Activated CD4-positive, alpha-beta T cell treated with anti-CD3 and anti-CD28 coated beads, Interleukin-2, amount 10 ng/mL, durations not matched to agents 24 days and 14 days (primary cell): ENCODE measurements at regions not wholly inside any gene's neighbourhood (a gene's known extent, or its start where the extent isn't known, plus 50 kb on each side); places are given as distances from the start of the nearest gene placed in this dataset.
A peak's percentile ranks its signal among the peaks of the same experiment; 100 is the strongest.

Source experiments
- DNase-seq: peaks from one replicate; pipeline ENCODE4 v3.0.0; 2022
- H3K27ac Mint-ChIP-seq: one replicate; pipeline ENCODE4 v1.8.0; 2022; ENCODE audit warnings: mild to moderate bottlenecking, mixed read lengths
- H3K27me3 Mint-ChIP-seq: one replicate; pipeline ENCODE4 v1.8.0; 2022; ENCODE audit warnings: mixed read lengths
- H3K36me3 Mint-ChIP-seq: one replicate; pipeline ENCODE4 v1.8.0; 2022; ENCODE audit warnings: low read depth, mild to moderate bottlenecking, mixed read lengths
- H3K4me1 Mint-ChIP-seq: one replicate; pipeline ENCODE4 v1.8.0; 2021; ENCODE audit warnings: mixed read lengths
- H3K4me3 Mint-ChIP-seq: one replicate; pipeline ENCODE4 v1.8.0; 2022; ENCODE audit warnings: mild to moderate bottlenecking, moderate library complexity, mixed read lengths
- H3K9me3 Mint-ChIP-seq: one replicate; pipeline ENCODE4 v1.8.0; 2021; ENCODE audit warnings: mixed read lengths
- intact Hi-C: fragments of 100-400 bp; cut with micrococcal nuclease; formaldehyde crosslinking; loops from one replicate; pipeline ENCODE4 v1.15.1; 2023

GRCh38 chr16:73510852-73511251 lies 462.9 kb upstream of the ZFHX3 start:
- DNase-seq = no peak
- Mint-ChIP-seq H3K27me3 (no peaks in the 10 kb centered on the region), H3K36me3 (no peaks in the 10 kb centered on the region), H3K4me3 (no peak overlapping the region), H3K4me1 (no peaks in the 10 kb centered on the region), H3K9me3 (peaks cover 8% of the 10 kb centered on the region), H3K27ac (no peak overlapping the region)
- intact Hi-C loops = no loop called here

DNA sequence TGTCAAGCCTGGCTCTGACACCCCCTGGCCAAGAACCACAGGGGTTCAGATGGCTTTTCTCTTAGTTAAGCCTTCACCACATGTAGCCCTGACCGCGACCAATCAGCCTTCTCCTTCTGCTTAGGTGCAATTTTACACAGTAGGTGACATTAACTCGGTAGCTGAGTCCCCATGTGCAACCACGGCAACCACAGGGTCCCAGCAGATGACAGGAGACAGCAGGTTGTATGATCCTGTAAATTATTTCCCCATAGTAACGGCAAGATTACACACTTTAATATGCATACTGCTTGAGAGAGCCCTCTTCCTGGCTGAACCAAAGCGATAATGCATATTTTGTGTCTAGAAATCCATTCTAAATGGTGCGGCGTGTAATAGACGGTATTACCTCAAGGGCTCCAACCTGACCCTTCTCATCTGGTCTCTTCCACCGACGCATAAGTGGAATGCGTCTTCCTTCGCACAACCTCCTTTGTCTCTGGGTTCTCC lies 458.7 kb upstream of the ZFHX3 start:
- no peaks in the 10 kb centered on the region for H3K36me3 Mint-ChIP-seq
- peaks cover 9% of the 10 kb centered on the region for H3K9me3 Mint-ChIP-seq
- DNase-seq = no peak
- intact Hi-C loops = no loop called here
- no peak overlapping the region for H3K4me3 Mint-ChIP-seq
- no peaks in the 10 kb centered on the region for H3K4me1 Mint-ChIP-seq
- no peak overlapping the region for H3K27ac Mint-ChIP-seq
- H3K27me3 Mint-ChIP-seq = no peaks in the 10 kb centered on the region

DNA sequence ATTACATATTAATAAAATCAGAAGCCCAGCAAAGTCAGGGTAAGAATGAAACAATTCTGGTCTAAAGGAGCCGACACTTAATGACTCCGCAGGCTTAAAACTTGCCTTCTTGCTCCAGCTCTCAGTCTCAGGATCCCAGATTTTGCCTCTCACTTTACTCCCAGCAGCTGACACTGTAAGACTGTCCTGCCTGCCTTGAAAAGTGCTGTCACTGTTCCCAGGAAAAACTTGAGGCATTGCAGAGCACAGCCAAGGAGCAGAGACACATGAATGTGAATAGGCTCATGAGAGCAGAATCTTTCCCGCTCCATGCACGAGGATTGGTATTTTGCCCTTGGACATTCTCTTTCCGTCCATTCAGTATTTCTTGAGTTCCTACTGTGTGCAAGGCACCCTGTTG lies 457.6 kb upstream of the ZFHX3 start:
- Mint-ChIP-seq H3K27me3 (no peaks in the 10 kb centered on the region), H3K36me3 (no peaks in the 10 kb centered on the region), H3K4me1 (no peaks in the 10 kb centered on the region), H3K4me3 (no peak overlapping the region), H3K27ac (no peak overlapping the region), H3K9me3 (peaks cover 9% of the 10 kb centered on the region)
- DNase-seq = no peak
- intact Hi-C loops = no loop called here

GRCh38 chr16:73504591-73505575 lies 457.0 kb upstream of the ZFHX3 start:
- H3K4me3 Mint-ChIP-seq = no peak overlapping the region
- intact Hi-C loops = no loop called here
- peaks cover 9% of the 10 kb centered on the region for H3K9me3 Mint-ChIP-seq
- no peak for DNase-seq
- H3K27ac Mint-ChIP-seq = no peak overlapping the region
- H3K36me3 Mint-ChIP-seq = no peaks in the 10 kb centered on the region
- H3K27me3 Mint-ChIP-seq = no peaks in the 10 kb centered on the region
- no peaks in the 10 kb centered on the region for H3K4me1 Mint-ChIP-seq

- Mint-ChIP-seq H3K27me3 (no peaks in the 10 kb centered on the region), H3K4me3 (no peak overlapping the region), H3K36me3 (no peaks in the 10 kb centered on the region), H3K4me1 (no peaks in the 10 kb centered on the region), H3K27ac (no peak overlapping the region), H3K9me3 (peaks cover 6% of the 10 kb centered on the region)
- no peak for DNase-seq
- intact Hi-C loops = no loop called here
Measured at GRCh38 chr16:73503093-73503492, 455.2 kb upstream of the ZFHX3 start.

GRCh38 chr16:73499276-73499675 lies 451.3 kb upstream of the ZFHX3 start:
- Mint-ChIP-seq H3K9me3 (no peaks in the 10 kb centered on the region), H3K27ac (no peak overlapping the region), H3K36me3 (no peaks in the 10 kb centered on the region), H3K27me3 (no peaks in the 10 kb centered on the region), H3K4me3 (no peak overlapping the region), H3K4me1 (no peaks in the 10 kb centered on the region)
- DNase-seq = no peak
- intact Hi-C loops = no loop called here

DNA sequence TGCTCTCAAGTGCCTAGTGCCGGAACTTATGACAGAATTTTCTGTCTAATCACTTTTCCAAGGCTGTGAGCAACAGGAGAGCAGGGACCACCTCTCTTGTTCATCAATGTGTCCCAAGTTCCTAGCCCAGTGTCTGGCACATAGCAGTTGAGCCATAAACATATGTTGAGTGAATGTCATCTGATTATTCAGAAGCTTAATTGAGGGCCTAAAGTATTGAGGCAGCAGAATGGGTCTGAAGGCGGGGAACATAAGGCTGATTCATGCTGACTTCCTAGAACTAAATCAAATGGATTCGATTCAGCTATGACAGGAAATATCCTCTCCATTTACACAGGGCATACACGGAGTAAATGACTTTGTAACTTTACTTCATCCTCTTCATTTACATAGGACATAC lies 438.0 kb upstream of the ZFHX3 start:
- Mint-ChIP-seq H3K36me3 (no peaks in the 10 kb centered on the region), H3K27ac (no peak overlapping the region), H3K4me3 (no peak overlapping the region), H3K9me3 (no peaks in the 10 kb centered on the region), H3K27me3 (peaks cover 4% of the 10 kb centered on the region), H3K4me1 (peaks cover 3% of the 10 kb centered on the region)
- intact Hi-C loops = no loop called here
- no peak for DNase-seq

GRCh38 chr16:73483934-73484711 lies 436.2 kb upstream of the ZFHX3 start:
- Mint-ChIP-seq H3K27me3 (peaks cover 4% of the 10 kb centered on the region), H3K4me3 (no peak overlapping the region), H3K36me3 (no peaks in the 10 kb centered on the region)

GRCh38 chr16:73483076-73483791 lies 435.3 kb upstream of the ZFHX3 start:
- Mint-ChIP-seq H3K36me3 (no peaks in the 10 kb centered on the region), H3K27ac (no peak overlapping the region), H3K4me1 (peaks cover 3% of the 10 kb centered on the region), H3K9me3 (no peaks in the 10 kb centered on the region), H3K4me3 (peak overlapping the region; percentile 59), H3K27me3 (peaks cover 4% of the 10 kb centered on the region)
- DNase-seq = no peak
- intact Hi-C loops = no loop called here

More at GRCh38 chr16:73483934-73484711, 436.2 kb upstream of the ZFHX3 start:
- DNase-seq = no peak
- H3K9me3 Mint-ChIP-seq = no peaks in the 10 kb centered on the region
- intact Hi-C loops = no loop called here
- peaks cover 3% of the 10 kb centered on the region for H3K4me1 Mint-ChIP-seq
- no peak overlapping the region for H3K27ac Mint-ChIP-seq

- H3K4me3 Mint-ChIP-seq = no peak overlapping the region
- peaks cover 3% of the 10 kb centered on the region for H3K4me1 Mint-ChIP-seq
- intact Hi-C loops = no loop called here
- H3K9me3 Mint-ChIP-seq = no peaks in the 10 kb centered on the region
- H3K36me3 Mint-ChIP-seq = no peaks in the 10 kb centered on the region
- peaks cover 4% of the 10 kb centered on the region for H3K27me3 Mint-ChIP-seq
- no peak for DNase-seq
- H3K27ac Mint-ChIP-seq = no peak overlapping the region
Measured at GRCh38 chr16:73482310-73482709, 434.4 kb upstream of the ZFHX3 start.

DNA sequence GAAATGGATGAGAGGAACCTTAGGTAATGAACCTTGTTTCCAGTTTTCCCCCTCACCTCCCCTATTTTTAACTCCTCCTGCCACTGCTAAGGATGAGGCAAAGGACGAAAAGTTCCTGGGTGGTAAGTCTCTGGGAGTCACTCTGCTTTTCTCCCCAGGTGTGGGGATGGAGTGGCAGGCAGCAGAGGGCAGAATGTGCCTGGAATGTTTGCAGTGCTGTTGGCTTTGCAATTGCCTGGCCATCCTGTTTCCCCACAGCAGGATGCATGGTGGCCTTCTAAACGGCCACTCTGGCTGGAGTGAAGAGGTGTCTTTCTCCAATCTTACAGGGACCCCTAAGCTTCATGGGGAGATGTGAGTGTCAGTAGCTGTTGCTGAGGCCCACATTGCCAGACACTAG lies 432.5 kb upstream of the ZFHX3 start:
- intact Hi-C loops = no loop called here
- H3K27me3 Mint-ChIP-seq = peaks cover 4% of the 10 kb centered on the region

DNA sequence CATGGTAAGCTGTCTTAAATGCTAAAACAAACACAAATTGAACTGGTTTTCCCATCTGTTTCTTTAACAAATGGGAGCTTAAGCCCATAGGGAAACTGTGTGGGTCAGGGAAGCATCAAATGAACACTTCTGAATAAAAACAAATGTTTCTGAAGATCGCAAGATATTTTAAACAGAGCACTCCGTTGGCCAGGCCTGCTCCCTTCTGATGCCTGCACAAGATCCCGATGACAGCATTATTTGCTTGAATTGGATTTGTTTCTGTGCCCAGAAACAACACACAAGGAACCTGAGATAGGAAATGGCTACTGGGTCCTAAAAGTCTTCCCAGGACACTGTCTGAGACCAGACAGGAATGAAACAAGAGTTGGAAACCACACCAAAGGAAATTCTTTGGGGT lies 425.8 kb upstream of the ZFHX3 start:
- Mint-ChIP-seq H3K27ac (no peak overlapping the region), H3K4me3 (no peak overlapping the region), H3K36me3 (no peaks in the 10 kb centered on the region), H3K4me1 (no peaks in the 10 kb centered on the region), H3K27me3 (no peaks in the 10 kb centered on the region), H3K9me3 (peaks cover 4% of the 10 kb centered on the region)
- intact Hi-C loops = no loop called here
- no peak for DNase-seq

More for the DNA sequence above, 432.5 kb upstream of the ZFHX3 start:
- no peaks in the 10 kb centered on the region for H3K9me3 Mint-ChIP-seq
- DNase-seq = no peak
- H3K36me3 Mint-ChIP-seq = no peaks in the 10 kb centered on the region
- no peak overlapping the region for H3K4me3 Mint-ChIP-seq
- H3K27ac Mint-ChIP-seq = no peak overlapping the region
- peaks cover 3% of the 10 kb centered on the region for H3K4me1 Mint-ChIP-seq

- peaks cover 11% of the 10 kb centered on the region for H3K9me3 Mint-ChIP-seq
- no peaks in the 10 kb centered on the region for H3K27me3 Mint-ChIP-seq
- no peak overlapping the region for H3K27ac Mint-ChIP-seq
- no peak overlapping the region for H3K4me3 Mint-ChIP-seq
- DNase-seq = no peak
- H3K4me1 Mint-ChIP-seq = no peaks in the 10 kb centered on the region
- intact Hi-C loops = no loop called here
- no peaks in the 10 kb centered on the region for H3K36me3 Mint-ChIP-seq
Measured at GRCh38 chr16:73464834-73465233, 416.9 kb upstream of the ZFHX3 start.
